GM20431 (cell line): ENCODE measurements at regions not wholly inside any gene's neighbourhood (a gene's known extent, or its start where the extent isn't known, plus 50 kb on each side); places are given as distances from the start of the nearest gene placed in this dataset.

Experiments used
- in situ Hi-C: fragments of 300-500 bp; cut with MseI, MboI; formaldehyde crosslinking; loops from one replicate; pipeline ENCODE4 v1.15.0; 2020; ENCODE audit warnings: low sequenced_read_pairs; ENCODE audit not compliant: unreplicated experiment

DNA sequence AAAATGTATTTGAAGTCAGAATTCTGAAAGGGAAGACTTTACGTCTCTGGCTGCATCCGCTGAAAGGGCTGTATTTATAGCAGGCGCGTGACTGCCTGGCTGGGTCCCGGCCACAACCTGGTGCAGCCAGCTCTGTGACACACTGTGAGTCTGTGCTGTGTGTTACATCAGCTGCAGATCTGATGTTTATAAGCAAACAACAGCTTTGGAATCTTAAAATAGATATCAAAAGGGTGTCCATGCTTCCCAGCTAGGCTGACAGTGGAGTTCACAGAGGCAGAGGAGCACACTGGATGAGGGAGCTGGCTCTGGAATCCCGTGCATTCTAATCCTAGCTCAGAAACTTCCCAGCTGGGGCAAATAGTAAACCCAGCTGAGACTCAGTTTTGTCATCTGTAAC is 433.4 kb upstream of the BRINP1 start:
- in situ Hi-C loops: no loop called here

DNA sequence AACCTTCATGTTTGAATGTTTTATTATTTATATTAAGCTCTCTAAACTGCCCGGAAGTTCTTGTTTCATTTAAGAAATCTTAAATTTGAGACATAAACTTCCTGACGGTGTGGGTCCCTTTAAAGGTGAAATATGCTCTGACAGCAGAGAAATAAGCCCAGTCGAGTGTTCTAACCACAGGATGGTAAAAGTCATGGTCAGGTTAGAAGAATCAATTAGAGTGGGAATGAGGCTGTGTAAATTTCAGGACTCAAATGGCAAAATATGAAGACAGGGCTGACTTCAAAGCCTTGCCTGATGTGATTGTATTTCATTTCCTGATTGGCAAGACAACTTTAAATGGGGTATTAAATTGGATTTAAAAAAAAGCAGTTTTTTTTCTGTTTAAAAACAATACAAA is 432.9 kb upstream of the BRINP1 start:
- in situ Hi-C loops: no loop called here

DNA sequence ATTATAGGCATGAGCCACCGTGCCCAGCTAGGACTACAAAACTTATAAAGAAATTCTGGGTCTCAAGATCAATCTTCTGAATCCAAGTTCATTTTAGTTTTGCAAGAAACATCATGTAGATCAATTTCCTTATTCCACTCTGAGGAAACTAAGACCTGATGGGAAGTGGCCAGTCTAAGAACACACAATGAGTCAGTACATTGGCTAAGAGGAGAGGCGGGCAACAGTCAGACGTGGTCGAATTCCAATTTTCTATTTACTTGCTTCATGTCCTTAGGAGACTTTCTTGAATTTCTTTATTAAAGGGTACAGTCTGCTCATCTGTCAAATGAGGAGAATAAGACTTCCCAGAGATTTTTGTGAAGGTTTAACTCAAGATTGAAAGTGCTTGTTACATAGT is 432.1 kb upstream of the BRINP1 start:
- in situ Hi-C loops: no loop called here

DNA sequence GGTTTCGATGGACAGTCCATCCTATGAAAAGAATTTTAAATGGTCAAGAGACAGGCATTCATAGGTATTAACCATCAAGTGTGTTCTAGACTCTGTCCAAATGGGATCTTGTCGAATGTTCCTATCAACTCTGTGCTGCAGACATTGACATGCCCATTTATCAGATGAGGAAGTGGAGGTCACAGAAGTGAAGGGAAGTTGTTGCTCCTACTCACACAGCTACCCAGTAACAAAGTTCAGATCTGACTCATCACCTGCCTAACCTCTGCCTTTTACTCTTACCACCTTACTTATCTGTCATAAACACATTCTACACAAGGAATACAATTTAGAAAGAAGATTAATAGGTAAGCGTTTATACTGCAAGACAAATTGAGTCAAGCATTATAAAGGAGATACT is 426.2 kb upstream of the BRINP1 start:
- in situ Hi-C loops: no loop called here

DNA sequence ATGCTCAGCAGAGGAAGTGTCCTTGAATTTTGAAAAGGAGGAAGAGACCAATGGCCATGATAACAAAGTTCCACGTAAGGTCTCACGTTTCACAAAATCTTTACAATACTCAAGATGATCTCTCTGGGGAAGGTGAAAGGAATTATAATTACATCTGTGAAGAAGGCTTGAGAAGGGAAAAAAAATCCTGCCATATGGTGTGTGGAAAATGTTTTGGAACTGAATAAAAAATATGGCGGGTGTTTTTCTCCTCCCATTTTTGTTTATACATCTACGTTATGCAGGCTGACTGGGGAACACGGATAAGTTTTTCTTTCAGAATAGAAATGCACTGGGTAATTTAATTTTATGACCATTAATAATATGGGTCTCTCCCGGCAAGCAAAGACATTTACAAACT is 425.6 kb upstream of the BRINP1 start:
- in situ Hi-C loops: no loop called here

DNA sequence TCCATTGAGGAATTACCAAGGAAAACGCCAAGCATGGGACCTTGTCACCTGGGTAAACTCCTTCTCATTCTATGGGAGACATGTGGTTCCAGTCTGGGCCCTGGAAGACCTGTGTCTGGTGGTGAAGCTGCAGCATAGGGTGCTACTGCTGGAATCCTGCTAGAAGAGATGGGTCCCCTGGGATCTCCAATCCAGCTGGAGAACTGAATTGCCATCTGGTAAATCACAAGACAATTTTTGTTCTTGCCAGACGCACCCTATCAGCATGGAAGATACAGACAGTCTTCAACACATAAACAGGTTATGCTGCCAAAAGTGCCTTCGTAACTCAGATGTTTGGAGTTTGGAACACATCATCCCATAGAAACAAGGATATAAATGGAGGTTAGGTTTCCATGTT is 424.0 kb upstream of the BRINP1 start:
- in situ Hi-C loops: no loop called here

DNA sequence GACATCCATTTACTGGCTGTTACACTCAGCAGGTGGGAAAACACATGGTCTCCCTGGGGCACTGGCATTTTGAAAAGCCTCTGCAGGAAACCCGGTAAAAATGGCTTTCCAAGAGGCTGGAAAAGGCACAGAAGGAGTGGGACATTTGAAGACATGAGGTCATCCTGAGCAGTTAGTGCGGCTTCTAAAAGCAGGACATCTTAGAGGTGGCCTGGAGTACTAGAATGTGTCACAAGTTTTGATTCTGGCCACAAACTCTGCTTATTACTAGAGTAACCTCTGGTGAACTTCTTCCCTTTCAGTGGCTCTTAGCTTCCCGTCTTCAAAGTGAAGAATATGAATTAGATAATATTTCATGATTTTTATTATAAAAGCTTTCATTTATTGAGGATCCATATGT is 423.0 kb upstream of the BRINP1 start:
- in situ Hi-C loops: no loop called here

DNA sequence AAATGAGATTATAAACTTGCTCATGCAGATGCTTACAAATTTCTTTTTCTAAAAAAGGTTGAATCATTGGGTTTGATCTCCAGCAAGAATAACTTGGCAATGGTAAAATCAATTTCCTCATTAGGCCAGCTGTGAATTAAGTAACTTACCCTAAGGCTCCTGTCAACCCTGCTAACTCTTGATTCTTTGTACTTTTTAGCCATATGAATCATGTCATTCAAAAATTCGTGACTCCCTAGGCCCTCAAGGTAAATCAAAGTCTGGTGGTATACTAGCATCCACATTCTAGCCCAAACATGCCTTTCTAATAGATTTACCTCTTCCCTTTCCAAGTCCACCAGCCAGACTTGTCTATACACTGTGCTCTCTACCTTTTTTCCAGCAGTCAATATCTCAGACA is 420.8 kb upstream of the BRINP1 start:
- in situ Hi-C loops: no loop called here

DNA sequence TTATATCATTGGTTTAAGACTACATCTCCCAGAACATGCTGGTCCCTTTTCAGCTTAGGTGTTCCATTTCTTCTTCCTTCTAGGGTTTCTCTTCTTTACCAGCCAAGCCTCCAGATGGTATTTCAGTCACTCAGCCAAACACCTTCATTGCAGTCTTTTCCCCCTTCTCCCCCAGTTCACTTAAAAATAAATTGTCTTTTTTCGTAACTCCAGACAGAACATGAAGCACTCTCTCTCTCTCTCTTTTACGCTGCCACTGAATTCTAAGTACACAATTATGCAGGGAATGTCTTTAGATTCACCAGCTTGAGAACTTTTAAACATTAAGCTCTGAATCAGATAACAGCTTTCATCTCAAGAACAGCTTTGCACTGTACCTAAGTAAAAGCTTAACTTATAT is 419.7 kb upstream of the BRINP1 start:
- in situ Hi-C loops: no loop called here

DNA sequence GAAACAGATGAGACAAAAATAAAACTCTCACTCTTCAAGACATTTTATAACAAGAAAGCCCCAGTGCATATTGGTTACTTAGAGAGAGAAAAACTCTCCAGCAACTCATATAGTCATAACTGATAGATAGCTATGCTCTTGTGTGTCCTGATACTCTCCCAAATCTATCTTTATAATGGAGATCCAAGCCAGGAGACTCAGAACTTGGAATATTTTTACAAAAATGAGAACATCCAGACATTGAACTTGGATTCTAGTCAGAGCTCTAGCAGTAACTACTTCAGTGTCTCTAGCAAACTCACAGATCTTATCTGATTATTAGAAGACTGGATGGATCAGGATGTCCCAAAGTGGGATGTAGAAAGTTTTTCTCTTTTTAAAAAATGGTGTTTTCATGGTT is 412.7 kb upstream of the BRINP1 start:
- in situ Hi-C loops: no loop called here

DNA sequence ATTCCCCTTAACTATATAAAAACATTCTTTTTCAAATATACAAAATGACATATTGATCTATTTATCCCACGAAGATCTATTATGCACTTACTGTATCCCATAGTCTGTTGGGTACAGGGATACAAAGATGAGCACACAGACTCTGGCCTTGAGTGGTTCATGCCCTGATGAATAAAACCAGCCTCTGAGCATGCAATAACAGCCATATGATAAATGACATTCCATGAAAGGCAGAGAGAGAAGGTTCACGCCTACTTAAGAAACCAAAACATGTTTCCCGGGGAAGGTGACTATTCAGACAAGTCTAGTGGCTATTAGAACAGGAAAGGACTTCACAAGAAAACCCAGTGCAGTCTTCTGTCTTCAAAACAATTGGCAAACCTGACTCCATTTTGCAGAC is 406.2 kb upstream of the BRINP1 start:
- in situ Hi-C loops: no loop called here

DNA sequence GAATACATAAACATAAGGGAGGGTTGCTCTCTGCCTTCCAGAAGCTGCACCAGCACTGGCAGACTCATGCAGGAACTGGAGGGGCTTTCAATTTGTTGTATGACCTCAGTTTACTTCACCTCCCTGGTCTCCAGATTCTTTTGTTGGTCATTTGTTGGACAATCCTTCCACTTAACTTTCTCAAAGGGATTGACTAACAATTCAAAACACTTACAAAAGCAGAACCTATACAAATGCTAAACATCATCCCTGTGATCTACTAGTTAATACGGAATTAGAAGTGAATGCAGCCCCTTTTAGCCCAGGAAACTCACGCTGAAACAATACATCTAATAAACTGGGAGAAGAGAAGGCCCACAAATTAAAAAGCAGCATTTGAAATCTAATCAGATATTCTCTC is 404.6 kb upstream of the BRINP1 start:
- in situ Hi-C loops: no loop called here

DNA sequence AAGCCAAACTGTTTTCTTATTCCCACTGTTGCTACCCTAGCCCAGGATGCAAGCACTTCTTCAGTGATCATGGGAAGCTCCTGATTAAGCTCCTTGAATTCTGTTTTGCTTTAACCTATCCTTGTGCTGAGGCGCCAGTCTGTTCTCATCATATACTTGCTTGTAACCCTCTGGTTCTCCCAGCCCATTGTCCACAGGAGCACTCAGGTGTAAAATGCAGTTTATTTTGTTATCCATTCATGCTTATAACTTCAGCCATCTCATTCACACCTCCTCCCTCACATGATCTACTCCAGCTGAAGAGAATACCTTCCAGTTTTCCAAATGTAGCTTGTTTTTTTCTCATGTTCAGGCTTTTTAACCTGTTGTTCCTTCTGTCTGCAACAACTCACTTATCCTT is 402.1 kb upstream of the BRINP1 start:
- in situ Hi-C loops: no loop called here

DNA sequence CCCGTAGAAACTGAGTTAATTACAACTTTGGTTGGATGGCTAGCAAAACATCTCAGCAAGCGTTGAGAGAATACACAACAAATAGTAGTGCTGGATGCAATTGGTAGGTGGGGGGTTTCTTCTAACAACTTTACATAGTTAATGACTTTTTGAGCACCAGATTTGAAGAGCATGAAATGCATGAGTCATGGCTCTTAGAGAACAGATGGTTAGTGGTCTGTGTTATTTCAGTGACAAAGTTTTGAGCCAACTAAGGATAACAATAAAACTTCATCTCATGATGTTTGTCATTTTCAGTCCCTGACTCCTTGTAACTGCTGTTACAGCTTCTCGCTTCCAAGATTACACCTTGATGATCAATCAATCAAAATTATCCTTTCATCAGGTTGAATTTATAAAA is 399.0 kb upstream of the BRINP1 start:
- in situ Hi-C loops: no loop called here

DNA sequence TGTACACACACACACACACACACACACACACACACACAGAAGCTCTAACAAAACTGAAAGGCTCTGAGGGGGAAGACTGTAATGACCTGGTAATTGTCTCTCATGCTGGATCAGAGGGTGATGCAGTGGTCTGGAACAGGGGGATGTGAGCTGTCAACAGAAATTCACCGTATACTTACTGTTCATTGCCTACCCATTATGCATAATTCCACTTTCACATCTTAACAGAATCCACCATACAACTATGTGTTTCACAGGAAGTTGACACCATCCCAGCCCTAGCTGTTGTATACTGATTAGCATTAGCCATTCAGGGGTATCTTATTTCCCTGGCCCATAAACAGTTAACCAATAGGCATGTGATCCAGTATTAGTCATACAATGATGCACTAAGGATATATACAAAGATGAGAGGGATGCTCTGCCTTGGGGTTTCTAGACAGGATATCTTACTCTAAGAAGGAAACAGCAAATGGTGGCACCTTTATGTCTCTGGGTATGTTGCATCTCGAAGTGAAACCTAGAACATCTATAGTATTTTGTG is 396.5 kb upstream of the BRINP1 start:
- in situ Hi-C loops: no loop called here

DNA sequence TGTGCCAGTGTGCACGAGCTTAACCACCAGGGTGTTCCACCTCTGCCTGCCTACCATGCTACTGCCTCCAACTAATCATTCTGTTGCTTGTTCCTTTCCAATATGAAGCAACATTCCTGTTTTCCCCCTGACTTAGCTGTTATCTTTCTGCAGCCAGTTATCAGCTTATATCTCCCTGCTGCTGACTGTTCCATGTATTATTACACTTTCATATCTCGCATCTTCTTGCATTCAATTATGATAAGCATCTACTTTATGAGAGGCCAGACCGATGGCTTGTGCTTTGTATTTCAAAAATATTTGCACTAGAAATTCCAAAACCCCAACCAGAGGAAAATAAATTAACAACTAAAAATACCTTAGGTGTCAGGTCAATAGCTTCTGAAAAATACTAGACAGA is 394.0 kb upstream of the BRINP1 start:
- in situ Hi-C loops: no loop called here

DNA sequence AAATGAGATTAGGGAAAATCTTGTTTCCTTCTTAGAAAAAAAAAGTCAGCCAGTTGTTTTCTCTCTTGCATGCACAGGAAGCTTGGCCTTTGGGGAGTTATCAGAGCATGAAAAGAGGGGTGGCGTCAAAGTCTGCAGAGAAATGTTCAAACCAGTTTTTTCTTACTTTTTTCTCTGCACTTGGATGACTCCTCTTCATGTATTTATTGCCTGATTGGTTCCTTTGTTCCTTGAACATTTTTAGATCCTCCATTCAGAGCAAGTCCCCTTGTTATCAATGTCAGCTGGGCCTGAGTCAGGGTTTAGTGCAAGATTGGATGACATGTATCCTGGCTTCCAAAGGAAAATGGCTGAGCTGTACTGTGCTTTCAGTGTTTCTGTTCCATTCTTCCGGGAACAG is 392.6 kb upstream of the BRINP1 start:
- in situ Hi-C loops: no loop called here

DNA sequence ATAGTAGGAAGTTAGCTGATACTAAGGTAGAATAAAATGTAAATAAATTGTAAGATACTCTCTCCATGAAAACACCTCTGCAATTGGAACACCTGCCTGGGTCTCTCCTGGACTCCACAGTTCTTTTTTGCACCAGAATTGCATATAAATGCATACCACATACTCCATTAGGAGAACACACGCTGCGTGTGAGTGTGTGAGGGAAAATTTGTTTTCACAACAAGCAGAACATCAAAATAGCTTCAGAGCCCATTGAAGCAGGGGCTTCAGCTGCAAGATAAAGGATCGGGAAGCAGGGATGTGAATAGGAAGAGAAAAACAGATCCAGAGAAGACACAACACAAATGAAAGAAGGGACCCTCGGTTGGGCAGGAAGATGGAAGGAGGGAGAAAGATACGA is 389.8 kb upstream of the BRINP1 start:
- in situ Hi-C loops: no loop called here

DNA sequence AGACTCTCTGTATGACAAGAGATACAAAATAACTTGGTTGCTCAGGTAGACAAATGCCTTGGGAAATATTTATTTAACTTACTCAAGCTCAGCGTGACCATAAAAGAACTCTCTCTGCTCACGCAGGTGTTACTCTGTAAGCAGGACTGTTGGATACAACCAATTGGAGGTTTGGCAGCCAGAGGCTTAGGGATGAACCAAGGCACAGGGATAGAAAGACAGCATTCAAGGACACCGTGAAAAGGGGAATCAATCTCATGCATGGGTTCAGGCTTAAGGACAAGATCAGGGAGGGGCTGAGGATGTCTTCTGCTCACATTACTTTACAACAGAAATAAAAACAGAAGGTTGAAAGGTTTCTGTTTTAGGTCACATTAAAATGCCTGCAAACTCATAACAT is 389.0 kb upstream of the BRINP1 start:
- in situ Hi-C loops: no loop called here

DNA sequence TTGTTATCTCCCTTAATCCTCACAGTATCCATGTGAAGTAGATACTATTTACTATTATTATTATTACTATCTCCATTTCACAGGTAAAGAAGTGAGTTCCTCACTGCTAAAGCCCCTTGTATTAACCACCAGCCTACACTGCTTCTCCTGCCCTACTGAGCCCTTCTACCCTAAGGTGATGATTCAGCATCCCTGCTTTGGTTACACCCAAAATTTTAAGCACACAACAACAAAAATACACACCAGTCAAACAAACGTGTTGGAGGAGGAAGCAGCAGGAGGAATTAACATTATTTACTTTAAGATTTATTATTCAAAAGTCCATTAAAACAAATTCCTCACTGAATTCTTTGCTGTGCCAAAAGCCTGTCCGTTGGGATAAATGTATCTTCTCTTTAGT is 370.2 kb upstream of the BRINP1 start:
- in situ Hi-C loops: no loop called here

DNA sequence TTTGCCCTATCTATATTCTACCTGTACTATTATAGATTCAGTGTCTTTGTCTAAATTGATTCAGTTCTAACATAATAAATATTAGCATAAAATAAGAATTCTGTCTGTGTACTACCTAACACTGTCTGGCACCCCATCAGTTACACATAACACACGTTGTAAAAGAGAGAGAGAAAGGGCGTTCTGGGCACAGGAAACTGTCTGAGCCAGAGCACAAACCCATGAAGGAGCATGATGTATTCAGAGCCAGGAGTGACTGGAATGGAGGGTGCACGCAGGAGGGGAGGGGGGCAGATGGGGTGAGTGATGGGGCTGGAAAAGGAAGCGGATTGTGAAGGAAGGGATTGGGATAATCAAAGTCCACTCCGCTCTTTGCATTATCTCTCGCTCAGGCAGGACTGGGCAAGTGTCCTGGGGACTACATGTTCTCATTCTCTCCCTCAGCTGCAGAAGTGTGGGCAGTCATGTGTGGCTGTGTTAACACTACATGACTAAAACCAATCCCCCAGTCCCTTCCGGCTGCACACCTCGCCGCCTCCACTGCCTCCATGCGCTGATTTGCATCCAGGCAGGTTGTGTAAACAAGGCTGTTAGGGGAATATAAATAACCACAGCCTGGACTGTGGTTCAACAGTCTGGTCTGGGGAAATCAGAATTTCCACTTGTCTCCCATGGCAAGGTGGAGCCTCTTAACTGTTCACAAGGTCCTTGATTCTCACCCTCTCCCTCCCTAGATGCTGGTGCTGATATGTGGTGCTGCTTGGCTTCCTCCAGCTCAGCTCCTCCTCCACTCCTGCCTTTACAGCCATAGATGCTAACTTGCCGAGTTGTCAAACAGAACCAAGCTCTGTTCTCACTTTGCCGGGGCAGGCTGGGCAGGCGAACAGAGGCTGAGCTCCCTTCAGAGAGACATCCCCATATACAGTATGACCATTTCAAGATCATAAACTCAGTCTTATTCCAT is 367.5 kb upstream of the BRINP1 start:
- in situ Hi-C loops: no loop called here

DNA sequence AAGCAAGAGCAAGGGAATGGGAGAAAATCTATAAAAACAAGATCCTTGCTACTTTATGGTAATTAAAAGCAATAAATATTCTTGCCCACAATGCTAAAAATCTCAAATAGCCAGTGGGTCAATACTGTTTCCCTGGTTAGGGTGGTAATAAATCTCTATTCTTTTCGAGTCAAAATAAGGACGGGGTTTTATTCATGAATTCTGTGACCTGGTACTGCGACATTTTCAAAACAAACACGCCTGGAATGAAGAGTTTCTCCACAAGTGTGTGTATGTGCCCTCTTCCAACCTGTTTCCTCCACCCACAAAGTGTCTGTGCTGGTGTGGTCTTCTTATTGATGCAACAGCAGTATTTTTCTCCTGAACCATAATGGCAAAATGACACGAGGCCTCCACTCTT is 358.8 kb upstream of the BRINP1 start:
- in situ Hi-C loops: no loop called here
